COLO668 (cell line): ENCODE measurements at regions not wholly inside any gene's neighbourhood (a gene's known extent, or its start where the extent isn't known, plus 50 kb on each side); places are given as distances from the start of the nearest gene placed in this dataset.

Experiments
- DNase-seq: peaks from one replicate; lab custom pipeline; 2025; ENCODE audit not compliant: unreplicated experiment; lab: John Stamatoyannopoulos, UW

DNA sequence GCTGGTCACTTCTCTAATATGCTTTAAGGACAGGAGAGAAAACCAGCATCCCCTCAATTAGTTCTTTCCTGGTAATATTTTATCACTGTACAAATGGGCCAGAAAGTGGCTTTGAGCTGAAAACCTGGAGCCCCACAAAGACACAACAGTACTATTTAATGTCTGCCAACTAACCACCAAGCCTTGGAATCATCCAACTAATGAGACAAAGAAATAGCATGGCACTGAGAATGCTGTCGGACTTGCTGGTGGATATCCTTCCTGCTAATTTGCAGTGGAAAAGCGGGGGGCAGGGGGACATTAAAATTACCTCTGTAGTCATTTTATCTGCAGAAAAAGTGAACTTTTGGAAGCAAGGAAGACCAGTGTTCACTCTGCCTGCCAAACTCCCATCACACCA, 288.5 kb downstream of the KBTBD8 start:
- DNase-seq, result no peak

DNA sequence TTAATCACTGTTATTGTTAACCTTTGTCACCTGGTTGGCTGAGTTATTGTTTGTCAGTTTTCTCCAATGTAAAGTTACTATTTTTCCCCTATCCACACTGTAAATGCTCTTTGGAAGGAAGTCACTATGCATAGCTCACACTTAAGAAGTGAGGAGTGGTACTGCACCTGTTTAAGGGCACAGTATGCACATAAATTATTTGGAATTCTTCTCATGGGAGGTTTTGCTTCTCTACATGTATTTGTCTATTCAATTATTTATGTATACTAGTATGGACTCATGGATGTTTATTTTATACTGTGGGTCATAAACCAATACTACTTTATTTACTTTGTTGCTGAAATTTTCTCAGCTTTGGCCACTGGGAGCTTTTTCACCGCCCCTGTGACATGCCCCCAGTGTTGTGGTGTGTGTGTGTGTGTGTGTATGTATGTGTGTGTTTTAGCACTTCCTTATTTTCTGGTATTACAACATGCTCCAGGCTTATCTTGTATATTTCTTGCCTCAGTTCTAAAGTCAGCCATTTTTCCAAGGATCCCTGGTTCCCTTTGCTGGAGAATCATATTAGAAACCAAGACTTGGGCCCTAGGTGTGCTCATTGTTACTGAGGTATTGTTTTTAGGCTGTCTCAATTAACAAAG, 290.5 kb downstream of the KBTBD8 start:
- DNase-seq, result no peak

DNA sequence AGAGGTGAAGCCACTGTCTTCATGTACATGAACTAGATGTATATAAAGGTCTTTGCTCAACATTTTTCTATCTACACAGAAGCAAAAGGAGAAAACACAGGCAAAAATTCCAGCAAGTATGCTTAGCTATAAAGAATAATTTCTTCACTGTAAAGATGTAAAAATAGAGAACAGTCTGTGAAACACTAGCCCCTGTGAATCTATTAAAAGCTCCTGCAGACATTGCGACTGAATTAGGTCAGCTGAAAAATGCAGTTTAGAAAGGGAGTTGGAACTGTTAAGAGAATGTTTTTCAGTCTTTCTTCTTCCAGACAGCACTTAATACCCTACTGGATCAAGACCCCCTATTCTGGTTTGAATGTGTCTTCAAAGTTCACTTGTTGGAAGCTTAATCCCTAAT, 291.5 kb downstream of the KBTBD8 start:
- DNase-seq, result no peak

DNA sequence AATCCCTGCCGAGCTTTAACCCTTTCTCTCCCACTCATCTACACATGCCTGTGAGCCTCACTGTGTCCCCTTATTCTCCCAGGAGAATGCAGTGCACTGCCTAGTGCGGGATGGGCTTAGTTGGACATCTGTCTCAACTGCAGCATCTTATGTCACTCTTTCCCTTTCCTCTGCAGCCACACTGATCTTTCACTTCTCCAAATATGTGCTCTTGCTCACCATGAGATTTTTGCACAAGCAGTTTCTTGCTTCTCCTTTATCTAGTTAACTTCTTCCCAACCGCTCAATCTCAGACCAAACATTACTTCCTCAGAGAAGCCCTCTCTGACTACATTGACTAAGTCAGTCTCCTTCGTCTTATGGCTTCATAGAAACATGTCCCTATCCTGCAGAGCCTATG, 292.3 kb downstream of the KBTBD8 start:
- no peak for DNase-seq

DNA sequence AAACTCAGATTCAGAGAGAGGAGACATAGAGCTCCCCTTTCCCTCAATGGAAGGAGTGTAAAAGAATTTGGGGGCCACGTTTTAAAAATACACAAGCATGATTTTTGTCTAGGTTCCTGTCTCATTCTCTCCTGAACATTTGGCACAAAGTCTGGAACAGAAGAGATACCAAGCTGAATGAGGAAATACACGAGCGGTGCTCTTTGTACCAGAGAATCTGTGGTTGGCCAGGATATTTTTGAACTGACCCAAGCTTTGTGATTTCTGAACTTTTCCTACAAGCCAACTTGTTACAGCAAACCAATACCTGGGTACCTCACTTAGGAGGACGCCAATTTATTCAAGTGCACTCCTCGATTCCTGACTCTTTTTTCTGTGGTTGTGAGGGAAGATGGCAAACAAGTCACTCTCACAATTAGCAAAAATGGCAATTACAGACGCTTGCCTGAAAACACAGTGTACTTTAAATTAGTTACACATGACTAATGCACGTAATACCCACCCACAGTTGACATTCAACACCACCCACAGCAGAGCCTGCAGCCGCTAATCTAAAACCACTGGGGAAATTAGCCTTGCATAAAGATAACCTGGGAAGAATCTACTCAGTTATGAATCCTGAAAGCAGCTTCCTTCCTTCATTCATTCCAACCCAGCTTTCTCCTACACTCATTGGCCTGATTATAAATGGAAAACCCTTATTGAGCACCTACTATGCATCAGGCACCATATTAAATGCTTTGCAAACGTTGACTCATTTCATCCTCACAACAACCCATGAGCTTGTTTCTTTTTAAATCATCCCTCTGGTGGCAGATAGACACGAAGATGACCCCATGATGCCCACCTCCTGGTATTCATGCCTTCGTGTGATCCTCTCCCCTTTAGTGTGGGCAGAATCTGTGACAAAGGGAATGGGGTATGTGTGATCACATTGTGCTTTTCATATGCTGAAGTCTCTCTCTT, 293.5 kb downstream of the KBTBD8 start:
- DNase-seq, result no peak

DNA sequence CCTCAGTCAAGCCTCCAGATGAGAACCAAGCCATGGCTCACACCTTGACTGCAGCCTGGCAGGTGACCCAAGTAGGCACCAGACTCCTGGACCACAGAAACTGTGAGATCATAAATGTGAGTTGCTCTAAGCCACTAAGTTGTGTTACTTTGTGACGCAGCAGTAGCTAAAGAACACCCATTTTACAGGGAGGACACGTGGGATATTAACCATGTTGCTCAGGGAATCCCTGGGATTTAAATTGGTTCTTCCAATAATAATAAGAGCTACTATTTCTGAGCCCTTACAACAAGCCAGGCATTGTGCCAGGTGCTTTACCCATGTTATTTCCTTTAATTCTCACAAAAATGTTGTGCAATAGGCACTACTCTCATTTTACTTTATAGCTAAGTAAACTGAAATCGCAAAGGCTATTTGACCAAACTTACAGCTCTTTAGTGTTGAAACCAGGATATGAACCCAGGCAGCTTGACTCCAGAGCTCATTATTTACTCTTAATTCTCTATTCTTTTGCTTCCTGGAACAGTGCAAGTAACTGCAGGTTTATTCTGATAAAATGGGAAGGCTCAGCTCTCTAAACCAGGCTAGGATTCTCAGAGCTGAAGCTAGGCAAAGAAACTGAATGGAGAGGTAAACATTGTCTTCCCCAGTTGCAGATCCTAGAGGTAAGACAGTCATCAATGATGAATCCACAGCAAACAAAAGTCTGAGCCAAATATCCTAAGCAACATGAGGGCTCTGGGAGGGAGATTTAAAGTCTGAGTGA, 294.4 kb downstream of the KBTBD8 start:
- DNase-seq, result no peak

DNA sequence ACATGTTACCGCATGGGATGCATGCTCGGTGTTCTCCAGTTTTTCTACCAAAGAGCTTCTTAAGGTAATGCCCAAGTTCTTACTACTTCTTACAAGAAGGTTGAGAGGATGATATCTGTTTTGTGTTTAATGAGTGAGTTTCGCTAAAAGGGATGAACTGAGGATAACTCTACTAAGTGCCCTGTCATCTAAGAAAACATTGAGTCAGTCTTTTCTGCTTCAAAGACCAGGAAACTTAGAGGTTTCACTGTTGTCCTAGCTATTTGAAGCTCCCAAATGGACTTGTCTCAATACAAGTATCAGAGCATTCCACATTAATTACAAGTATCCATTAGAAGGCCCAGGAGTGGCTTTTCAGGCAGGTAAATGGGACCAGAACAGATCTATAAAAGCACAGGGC, 296.2 kb downstream of the KBTBD8 start:
- no peak for DNase-seq

DNA sequence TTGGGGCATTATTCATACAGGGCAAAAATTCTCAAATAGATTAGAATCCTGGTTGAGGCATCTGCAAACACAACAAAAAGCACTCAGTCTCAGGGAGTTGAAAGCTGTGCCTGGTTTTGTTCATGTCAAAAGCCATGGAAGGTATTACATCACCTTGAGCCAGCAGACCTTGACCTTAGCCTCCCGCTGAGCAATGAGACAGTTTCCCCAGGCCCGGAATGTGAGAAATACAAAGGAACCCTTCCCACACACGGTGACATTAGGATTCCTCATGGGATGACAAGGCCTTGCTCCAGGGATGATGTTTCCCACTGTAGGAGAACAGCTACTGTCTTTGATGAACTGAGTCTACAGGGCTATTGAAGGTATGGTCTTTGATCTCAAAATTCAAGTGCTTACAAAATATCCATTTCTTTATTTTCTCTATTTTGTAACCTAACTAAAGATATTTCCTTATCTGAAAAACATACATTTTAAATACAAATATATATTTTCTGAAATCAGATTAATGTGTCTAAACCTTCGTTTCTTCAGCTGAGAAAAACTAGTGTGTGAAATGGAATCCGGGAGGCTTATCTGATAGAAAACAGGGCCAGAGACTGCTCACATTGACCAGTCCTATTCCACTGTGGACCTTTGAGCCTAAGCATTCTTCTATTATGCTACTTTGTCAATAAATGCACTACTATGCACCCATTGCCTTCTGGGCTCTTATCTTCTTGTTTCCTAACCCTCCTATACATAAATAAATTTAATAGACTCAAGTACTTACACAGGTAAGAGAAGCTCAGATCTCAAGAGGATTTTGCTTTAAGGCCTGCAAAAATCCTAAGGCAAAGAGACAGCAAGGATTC, 298.2 kb downstream of the KBTBD8 start:
- DNase-seq, result no peak

DNA sequence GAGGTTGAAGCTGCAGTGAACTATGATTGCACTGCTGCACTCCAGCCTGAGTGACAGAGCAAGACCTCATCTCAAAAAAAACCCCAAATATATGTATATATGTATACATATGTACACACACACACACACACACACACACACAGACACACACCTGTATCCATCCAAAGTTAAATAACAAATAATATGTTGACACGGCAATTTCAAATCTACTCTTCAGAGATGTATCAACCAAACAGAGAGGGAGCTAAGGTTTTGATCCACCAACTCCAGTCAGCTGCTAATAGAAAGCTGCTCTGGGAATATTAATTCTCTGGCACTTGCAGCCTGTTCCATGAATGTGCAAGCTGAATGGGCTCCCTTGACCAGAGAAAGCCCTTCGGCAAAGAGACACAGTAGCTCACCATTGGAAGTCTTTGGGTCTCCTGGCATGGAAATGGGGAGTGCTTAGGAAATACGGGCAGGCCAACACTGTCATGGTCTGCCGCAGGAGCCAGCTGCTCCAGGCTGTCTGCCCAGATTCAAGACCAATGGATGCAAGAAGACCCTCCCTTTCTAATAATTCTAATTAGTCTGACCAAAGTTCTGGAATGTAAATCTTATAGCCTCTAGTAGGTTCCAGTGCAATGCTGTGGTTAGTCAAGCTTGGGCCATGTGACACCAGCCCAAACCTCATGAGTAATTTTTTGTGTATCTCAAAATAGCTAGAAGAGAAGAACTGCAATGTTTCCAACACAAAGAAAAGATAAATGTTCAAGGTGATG, 299.8 kb downstream of the KBTBD8 start:
- DNase-seq, result no peak

DNA sequence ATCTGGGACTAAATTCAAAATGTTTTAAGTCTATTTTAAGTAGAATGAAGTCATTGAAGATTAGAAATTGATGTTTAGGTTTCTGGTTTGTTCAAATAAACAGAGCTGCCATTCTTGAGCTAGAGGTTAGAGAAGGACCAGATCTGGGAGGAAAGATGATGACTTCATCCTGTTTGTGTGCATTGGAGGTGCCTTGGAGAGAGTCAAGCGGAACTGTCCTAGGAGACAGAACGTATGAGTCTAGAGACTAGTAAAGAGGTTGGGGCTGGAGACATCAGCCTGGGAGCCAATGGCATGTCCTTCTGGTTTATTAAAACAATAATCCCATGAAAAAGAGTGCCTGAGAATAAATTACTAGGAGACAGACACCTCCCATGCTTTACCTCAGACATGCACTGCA, 303.4 kb downstream of the KBTBD8 start:
- DNase-seq, result no peak

DNA sequence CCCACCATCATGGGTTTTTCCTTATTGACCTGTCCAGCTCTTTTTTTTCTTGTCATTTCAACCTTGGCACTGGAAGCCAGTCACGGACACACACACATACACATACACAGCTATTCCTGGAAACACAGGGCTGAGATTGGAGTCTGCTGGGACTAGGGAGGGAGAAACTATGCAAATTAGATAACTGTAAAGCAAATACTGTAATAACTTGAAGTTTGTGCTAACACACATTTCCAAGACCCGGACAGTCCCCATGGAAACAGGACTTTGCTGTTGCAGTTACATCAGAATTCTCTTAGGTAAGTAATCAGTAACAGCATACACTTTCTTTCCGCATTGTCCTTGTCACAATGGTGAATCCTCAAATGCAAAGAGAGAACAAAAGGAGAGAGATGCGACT, 304.4 kb downstream of the KBTBD8 start:
- no peak for DNase-seq

DNA sequence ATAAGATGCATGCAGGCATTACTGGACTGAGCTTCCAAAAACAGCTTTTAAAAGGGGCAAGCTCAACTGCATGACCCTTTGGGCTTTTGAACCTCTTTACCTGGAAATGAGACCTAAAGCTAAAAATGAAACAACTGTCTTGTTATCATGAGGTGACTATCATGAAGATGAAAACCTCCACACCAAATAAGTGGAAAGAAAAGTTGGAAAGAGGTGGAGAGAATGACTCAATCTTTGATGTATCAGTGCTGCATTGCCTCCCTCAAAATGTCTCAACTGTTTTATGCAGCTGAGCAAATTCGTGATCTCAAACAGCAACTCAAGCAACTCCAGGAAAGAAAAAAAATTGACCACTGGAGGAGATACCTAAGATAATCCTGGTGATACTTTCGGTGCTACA, 307.1 kb downstream of the KBTBD8 start:
- DNase-seq, result no peak

DNA sequence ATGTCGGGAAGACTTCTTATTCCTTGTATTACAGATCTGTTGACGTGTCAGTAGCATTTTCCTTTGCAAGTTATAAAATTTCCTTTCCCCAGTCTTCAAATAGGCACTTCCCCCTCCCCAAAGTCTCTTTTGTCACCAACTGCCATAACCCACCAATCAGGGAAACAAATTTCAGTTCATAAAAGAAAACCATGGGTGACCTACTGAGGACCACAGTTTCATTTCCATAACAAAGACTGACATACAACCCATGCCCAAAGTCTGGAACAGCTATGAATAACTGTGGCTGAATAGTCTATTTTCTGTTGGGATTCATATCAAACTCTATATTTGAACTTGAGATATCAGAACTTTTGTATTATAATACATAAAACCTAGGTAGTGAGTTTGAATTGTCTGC, 307.8 kb downstream of the KBTBD8 start:
- DNase-seq, result no peak

DNA sequence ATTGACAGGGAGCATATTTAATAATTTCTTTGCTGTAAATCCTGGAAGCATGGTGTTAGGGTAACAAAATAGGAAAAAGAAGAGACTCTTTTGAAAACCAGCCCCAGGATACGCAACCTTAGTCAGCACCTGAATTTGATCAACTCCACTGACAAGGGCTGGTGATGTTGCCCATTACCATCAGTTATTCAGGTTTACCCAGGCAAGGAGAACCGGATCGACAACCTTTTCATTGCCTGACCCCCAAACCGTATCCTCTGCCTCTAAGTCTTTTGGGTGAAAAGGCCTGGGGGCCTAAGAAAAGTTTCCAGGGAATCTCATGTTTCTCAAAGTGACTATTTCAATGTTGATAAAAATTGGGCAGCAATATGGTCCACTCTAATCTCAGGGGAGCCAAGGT, 313.3 kb downstream of the KBTBD8 start:
- DNase-seq, result no peak

DNA sequence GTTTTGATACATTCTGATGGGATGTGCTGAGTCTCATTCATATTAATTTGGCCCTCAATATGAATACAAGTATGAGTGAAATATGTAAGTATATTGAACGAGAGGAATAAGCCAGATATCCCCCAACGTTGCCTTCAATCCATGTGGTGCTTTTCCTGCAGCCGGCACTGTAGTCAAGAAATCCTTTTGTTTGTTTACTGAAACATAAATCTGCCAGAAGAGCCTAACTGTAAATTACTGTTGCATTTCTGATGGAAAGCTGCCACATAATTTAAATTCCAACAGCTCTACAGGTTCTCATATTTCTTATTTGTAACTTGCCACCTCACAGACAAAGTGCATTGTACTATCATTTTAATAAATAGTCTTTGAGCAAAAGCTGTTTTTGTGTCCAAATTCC, 314.0 kb downstream of the KBTBD8 start:
- DNase-seq, result no peak

DNA sequence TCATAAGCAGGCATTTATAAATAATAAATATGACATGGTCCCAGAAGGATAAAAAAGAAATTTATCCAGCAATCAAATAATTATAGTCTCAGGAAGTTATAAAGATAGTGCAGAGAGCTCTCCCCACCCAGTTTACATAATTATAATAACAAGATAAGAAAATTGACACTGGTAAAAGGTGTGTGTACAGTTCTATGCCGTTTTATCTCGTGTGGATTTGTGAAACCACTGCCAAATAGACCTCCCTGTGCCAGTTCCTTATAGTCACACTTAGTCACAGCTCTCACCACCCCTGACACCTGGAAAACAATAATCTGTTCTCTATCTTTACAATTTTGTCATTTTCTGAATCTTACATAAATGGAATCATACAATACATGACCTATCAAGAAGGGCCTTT, 320.1 kb downstream of the KBTBD8 start:
- no peak for DNase-seq

DNA sequence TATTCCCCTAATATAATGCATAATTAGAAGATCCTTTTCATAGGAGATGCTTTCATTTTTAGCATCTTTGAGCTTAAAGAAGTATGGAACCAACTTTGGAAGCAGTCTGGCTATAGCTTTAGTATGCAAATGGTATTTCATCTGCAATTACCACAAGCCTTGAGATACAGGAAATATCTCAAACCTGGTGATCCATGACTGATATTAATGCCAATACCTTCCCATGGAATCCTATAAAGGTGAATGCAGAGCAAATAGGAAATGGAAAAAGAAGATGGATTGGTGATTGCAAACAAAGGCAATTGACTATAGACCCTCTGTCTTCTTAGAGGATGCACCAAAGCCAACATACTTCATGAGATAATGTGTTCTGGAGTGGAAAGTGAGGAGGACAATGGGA, 326.4 kb downstream of the KBTBD8 start:
- DNase-seq, result no peak
